Lung (tissue), 11 donors: ENCODE measurements at regions not wholly inside any gene's neighbourhood (a gene's known extent, or its start where the extent isn't known, plus 50 kb on each side); places are given as distances from the start of the nearest gene placed in this dataset.

Experiments used
- ATAC-seq: fragments of 200-7000 bp; cut with Tn5 transposase; one replicate; pipeline ENCODE4 v1.9.1; 2020; ENCODE audit warnings: moderate number of reproducible peaks; ENCODE audit not compliant: insufficient read depth, low FRiP score
- DNase-seq, 3 donors: peaks; one replicate each; pipeline ENCODE4 v3.0.0-alpha.2; 2013 to 2017
- H3K27ac ChIP-seq, 2 donors: one replicate each; pipeline ENCODE4 v1.5.1; 2013; ENCODE audit warnings: mild to moderate bottlenecking in 2 of 2, moderate library complexity in 2 of 2, control low read depth in 1 of 2, inconsistent platforms in 1 of 2, low read depth in 1 of 2, low read length in 1 of 2
- H3K27me3 ChIP-seq, 3 donors: one replicate each; pipeline ENCODE4 v1.5.1; 2013; ENCODE audit warnings: low read length in 2 of 3; ENCODE audit not compliant: control insufficient read depth in 3 of 3, insufficient read depth in 3 of 3
- H3K36me3 ChIP-seq, 4 donors: one replicate each; pipeline ENCODE4 v1.5.1; 2013; ENCODE audit warnings: low read length in 4 of 4, mild to moderate bottlenecking in 1 of 4, moderate library complexity in 1 of 4; ENCODE audit not compliant: control insufficient read depth in 4 of 4, insufficient read depth in 4 of 4
- H3K4me1 ChIP-seq, 5 donors: one replicate each; pipeline ENCODE4 v1.5.1; 2013; ENCODE audit warnings: low read length in 5 of 5, mild to moderate bottlenecking in 2 of 5, moderate library complexity in 1 of 5; ENCODE audit not compliant: control insufficient read depth in 5 of 5, insufficient read depth in 5 of 5
- H3K4me3 ChIP-seq: one replicate; pipeline ENCODE4 v1.5.1; 2013; ENCODE audit warnings: mild to moderate bottlenecking, control low read depth, moderate library complexity
- H3K9ac ChIP-seq, 2 donors: one replicate each; pipeline ENCODE4 v1.5.1; 2013; ENCODE audit warnings: low read length in 2 of 2, control low read depth in 1 of 2; ENCODE audit not compliant: insufficient read depth in 1 of 2
- H3K9me3 ChIP-seq, 4 donors: one replicate each; pipeline ENCODE4 v1.5.1; 2013; ENCODE audit warnings: low read length in 3 of 4, mild to moderate bottlenecking in 1 of 4, moderate library complexity in 1 of 4; ENCODE audit not compliant: control insufficient read depth in 4 of 4, insufficient read depth in 3 of 4
- WGBS, 2 donors: extraction: QIAGEN DNeasy Blood & Tissue Kit; methylation state at CpG; one replicate each; pipeline ENCODE4 v1.1.7; 2013; 5-methylcytosine and 5-hydroxymethylcytosine counted together
- TF ChIP-seq, protein P1 (sequence below): IDR thresholded peaks from 2 replicates; pipeline ENCODE4 v1.5.1; 2012; ENCODE audit warnings: mild to moderate bottlenecking; ENCODE audit errors: control extremely low read depth, extremely low read depth
- donor health status: control.
- donor health status: control.
- donor health status: Bipolar disorder and iron deficiency.
- donor health status: healthy.
- donor health status: DM: yes; HTN: yes; CAD: no.

DNA sequence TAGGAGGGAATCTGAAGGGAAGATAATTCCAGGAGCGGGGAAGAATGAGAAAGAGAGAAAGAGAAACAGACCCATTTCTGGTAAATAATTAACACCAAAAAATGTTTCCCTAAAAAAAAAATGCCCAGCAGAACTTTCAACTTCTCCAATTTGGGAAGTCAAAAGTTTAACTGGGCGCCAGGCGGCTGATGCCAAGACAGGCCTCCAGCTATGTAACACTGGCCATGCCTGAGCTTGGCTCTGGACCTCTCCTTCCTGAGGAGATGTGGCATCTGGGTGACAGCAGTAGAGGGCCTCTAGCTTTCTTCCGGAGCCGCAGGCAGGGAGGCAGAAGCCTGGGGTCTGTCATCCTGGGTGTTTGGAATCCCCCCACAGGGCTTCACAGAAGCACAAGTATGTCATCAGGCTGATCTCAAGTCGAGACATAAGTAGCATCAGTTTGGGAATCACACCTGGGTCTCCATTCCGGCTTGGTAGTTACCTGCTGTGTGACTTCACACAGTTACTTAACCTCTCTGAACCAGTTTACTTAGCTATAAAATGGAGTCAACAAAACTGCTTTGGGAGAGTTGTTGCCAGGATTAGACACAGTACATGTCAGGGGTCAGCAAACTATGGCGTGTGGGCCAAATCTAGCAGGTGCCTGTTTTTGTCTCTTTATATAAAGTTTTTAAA is 50.5 kb upstream of the TCF7L2 start:
- TF ChIP-seq, protein P1, sequence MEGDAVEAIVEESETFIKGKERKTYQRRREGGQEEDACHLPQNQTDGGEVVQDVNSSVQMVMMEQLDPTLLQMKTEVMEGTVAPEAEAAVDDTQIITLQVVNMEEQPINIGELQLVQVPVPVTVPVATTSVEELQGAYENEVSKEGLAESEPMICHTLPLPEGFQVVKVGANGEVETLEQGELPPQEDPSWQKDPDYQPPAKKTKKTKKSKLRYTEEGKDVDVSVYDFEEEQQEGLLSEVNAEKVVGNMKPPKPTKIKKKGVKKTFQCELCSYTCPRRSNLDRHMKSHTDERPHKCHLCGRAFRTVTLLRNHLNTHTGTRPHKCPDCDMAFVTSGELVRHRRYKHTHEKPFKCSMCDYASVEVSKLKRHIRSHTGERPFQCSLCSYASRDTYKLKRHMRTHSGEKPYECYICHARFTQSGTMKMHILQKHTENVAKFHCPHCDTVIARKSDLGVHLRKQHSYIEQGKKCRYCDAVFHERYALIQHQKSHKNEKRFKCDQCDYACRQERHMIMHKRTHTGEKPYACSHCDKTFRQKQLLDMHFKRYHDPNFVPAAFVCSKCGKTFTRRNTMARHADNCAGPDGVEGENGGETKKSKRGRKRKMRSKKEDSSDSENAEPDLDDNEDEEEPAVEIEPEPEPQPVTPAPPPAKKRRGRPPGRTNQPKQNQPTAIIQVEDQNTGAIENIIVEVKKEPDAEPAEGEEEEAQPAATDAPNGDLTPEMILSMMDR = no peak
- Histone ChIP-seq H3K4me1 (peaks cover 0 to 12% (median 0%) of the 10 kb centered on the region in 5 donors), H3K9ac (no peak overlapping the region), H3K36me3 (no peaks in the 10 kb centered on the region), H3K9me3 (no peaks in the 10 kb centered on the region), H3K27ac (no peak overlapping the region), H3K4me3 (no peak overlapping the region), H3K27me3 (no peaks in the 10 kb centered on the region)
- DNase-seq = peak in 1 of 3 donors; percentile 15
- WGBS, 2 donors = 90 to 92% methylated on average over 8 of the region's 8 CpGs
- no peak for ATAC-seq
